GM23338 (cell line): ENCODE measurements at regions not wholly inside any gene's neighbourhood (a gene's known extent, or its start where the extent isn't known, plus 50 kb on each side); places are given as distances from the start of the nearest gene placed in this dataset.

Experiments used
- ATAC-seq: fragments of 200-7000 bp; cut with Tn5 transposase; 3 replicates; pipeline ENCODE4 v1.9.1; 2020
- DNase-seq: peaks from one replicate; pipeline ENCODE4 v3.0.0-alpha.2; 2015; ENCODE audit warnings: low spot score
- H2AFZ ChIP-seq: fragments of 200-600 bp; sonication (generic); 2 replicates; pipeline ENCODE4 v1.8.0; 2016; ENCODE audit warnings: antibody characterized with exemption, mild to moderate bottlenecking, moderate library complexity
- H3F3A ChIP-seq: fragments of 200-600 bp; sonication (generic); replicated peaks from 2 replicates; pipeline ENCODE4 v1.8.0; 2017; ENCODE audit warnings: antibody characterized with exemption, mixed run types, low read depth
- H3K27ac ChIP-seq: fragments of 200-600 bp; sonication (generic); 2 replicates; pipeline ENCODE4 v1.6.1; 2016; ENCODE audit warnings: low read depth
- H3K27me3 ChIP-seq: fragments of 200-600 bp; sonication (generic); 2 replicates; pipeline ENCODE4 v1.8.0; 2016; ENCODE audit warnings: mild to moderate bottlenecking, mixed run types, moderate library complexity; ENCODE audit not compliant: insufficient read depth
- H3K36me3 ChIP-seq: fragments of 200-600 bp; sonication (generic); 2 replicates; pipeline ENCODE4 v1.8.0; 2016; ENCODE audit warnings: mild to moderate bottlenecking; ENCODE audit not compliant: insufficient read depth
- H3K4me1 ChIP-seq: fragments of 200-600 bp; sonication (generic); 2 replicates; pipeline ENCODE4 v1.8.0; 2016; ENCODE audit warnings: mild to moderate bottlenecking, moderate library complexity; ENCODE audit not compliant: insufficient read depth
- H3K4me2 ChIP-seq: fragments of 200-600 bp; sonication (generic); 2 replicates; pipeline ENCODE4 v1.7.1; 2017; ENCODE audit warnings: mixed run types
- H3K4me3 ChIP-seq: fragments of 200-600 bp; sonication (generic); 2 replicates; pipeline ENCODE4 v1.6.1; 2016; ENCODE audit warnings: mixed run types
- H3K79me2 ChIP-seq: fragments of 200-600 bp; sonication (generic); replicated peaks from 2 replicates; pipeline ENCODE4 v1.8.0; 2017; ENCODE audit warnings: mild to moderate bottlenecking; ENCODE audit not compliant: insufficient read depth
- H3K9me2 ChIP-seq: fragments of 200-600 bp; sonication (generic); 2 replicates; pipeline ENCODE4 v1.8.0; 2017; ENCODE audit not compliant: insufficient read depth
- H4K20me1 ChIP-seq: fragments of 200-600 bp; sonication (generic); replicated peaks from 2 replicates; pipeline ENCODE4 v1.8.0; 2017; ENCODE audit warnings: mild to moderate bottlenecking; ENCODE audit not compliant: insufficient read depth
- H3K27ac Mint-ChIP-seq: 2 replicates; pipeline ENCODE4 v1.8.0; 2020; ENCODE audit warnings: inconsistent platforms, mild to moderate bottlenecking, moderate library complexity, mixed read lengths
- H3K27me3 Mint-ChIP-seq: 3 replicates; pipeline ENCODE4 v1.8.0; 2022; ENCODE audit warnings: low read depth, mild to moderate bottlenecking, moderate library complexity, mixed read lengths, inconsistent platforms; ENCODE audit not compliant: insufficient read depth, poor library complexity
- H3K36me3 Mint-ChIP-seq: 3 replicates; pipeline ENCODE4 v1.8.0; 2021; ENCODE audit warnings: low read depth, mild to moderate bottlenecking, inconsistent platforms, moderate library complexity, mixed read lengths
- H3K4me1 Mint-ChIP-seq: 3 replicates; pipeline ENCODE4 v1.8.0; 2020; ENCODE audit warnings: mild to moderate bottlenecking, inconsistent platforms, mixed read lengths
- H3K4me3 Mint-ChIP-seq: 3 replicates; pipeline ENCODE4 v1.8.0; 2021; ENCODE audit warnings: moderate library complexity, mild to moderate bottlenecking, inconsistent platforms, mixed read lengths
- H3K9me3 Mint-ChIP-seq: 3 replicates; pipeline ENCODE4 v1.8.0; 2020; ENCODE audit warnings: moderate library complexity, mild to moderate bottlenecking, inconsistent platforms, mixed read lengths
- CREB1 ChIP-seq: fragments of 250-450 bp; sonication (Bioruptor Pico); IDR thresholded peaks from 2 replicates; pipeline ENCODE4 v1.5.0; 2020; ENCODE audit warnings: low read depth, mild to moderate bottlenecking, moderate library complexity
- EZH2phosphoT487 ChIP-seq: fragments of 200-600 bp; sonication (generic); IDR thresholded peaks from one replicate; pipeline ENCODE4 v1.8.1; 2018; ENCODE audit warnings: antibody characterized with exemption; ENCODE audit not compliant: unreplicated experiment
- NANOG ChIP-seq: IDR thresholded peaks from 2 replicates; pipeline ENCODE4 v1.6.1; 2016; ENCODE audit warnings: antibody characterized with exemption, borderline replicate concordance
- POLR2AphosphoS5 ChIP-seq: IDR thresholded peaks from 2 replicates; pipeline ENCODE4 v1.6.1; 2016; ENCODE audit warnings: antibody characterized with exemption, low read depth
- ZNF114 ChIP-seq: fragments of 250-450 bp; sonication (Bioruptor Pico); IDR thresholded peaks from 2 replicates; pipeline ENCODE4 v1.5.0; 2020; ENCODE audit warnings: mild to moderate bottlenecking, moderate library complexity
- ZNF331 ChIP-seq: fragments of 250-450 bp; sonication (Bioruptor Pico); IDR thresholded peaks from 2 replicates; pipeline ENCODE4 v1.5.0; 2020; ENCODE audit warnings: low read depth, mild to moderate bottlenecking, moderate library complexity
- TF ChIP-seq, protein P1 (sequence below): fragments of 250-450 bp; sonication (Bioruptor Pico); IDR thresholded peaks from 2 replicates; pipeline ENCODE4 v1.5.0; 2020; ENCODE audit warnings: mild to moderate bottlenecking, moderate library complexity
- TF ChIP-seq, protein P2 (sequence below): IDR thresholded peaks from 2 replicates; pipeline ENCODE4 v1.6.1; 2016; ENCODE audit warnings: antibody characterized with exemption
- TF ChIP-seq, protein P3 (sequence below), 2 experiments: fragments of 200-600 bp in 1 of 2; sonication (generic) in 1 of 2; conservative IDR thresholded peaks; 2 replicates each; pipeline versions ENCODE4 v1.5.1 to v1.6.1; 2016 to 2017; ENCODE audit warnings: antibody characterized with exemption in 2 of 2, low read depth in 2 of 2, mild to moderate bottlenecking in 2 of 2, moderate library complexity in 1 of 2

DNA sequence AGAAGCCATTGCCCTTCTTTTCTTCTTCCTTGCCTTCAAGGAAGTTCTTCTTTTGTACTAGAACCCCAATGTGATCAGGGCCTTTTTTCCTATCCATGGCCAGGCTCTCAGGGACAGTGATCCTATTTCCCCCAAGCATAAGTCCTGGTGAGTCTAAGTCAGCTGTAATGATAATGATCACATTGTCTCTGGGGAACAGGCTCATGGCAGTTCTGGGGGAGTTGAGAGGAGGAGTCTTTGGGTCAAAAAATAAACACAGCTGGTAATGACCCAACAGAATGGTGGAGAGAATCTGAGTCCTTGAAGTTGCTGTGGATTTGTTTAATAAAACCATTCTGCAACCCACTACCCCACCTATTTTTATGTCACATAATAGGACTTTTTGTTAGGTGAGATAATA is 96.6 kb downstream of the SOCS6 start:
- Mint-ChIP-seq H3K27ac (no peak overlapping the region), H3K4me1 (peaks cover 17% of the 10 kb centered on the region), H3K36me3 (no peaks in the 10 kb centered on the region), H3K27me3 (peaks cover 7% of the 10 kb centered on the region), H3K9me3 (no peaks in the 10 kb centered on the region; the same call in 2 of the 3 replicates), H3K4me3 (no peak overlapping the region)
- no peak for DNase-seq
- H3K27ac ChIP-seq, result no peak overlapping the region
- no peaks in the 10 kb centered on the region for H3K4me1 ChIP-seq
- H3K4me3 ChIP-seq, result no peak overlapping the region
- no peak overlapping the region for H3K4me2 ChIP-seq
- peak overlapping the region; percentile 80 for H2AFZ ChIP-seq
- no peaks in the 10 kb centered on the region for H3F3A ChIP-seq
- no peaks in the 10 kb centered on the region for H3K79me2 ChIP-seq
- no peaks in the 10 kb centered on the region for H3K27me3 ChIP-seq
- no peaks in the 10 kb centered on the region for H3K36me3 ChIP-seq
- ATAC-seq, result no peak
- no peaks in the 10 kb centered on the region for H4K20me1 ChIP-seq
- TF ChIP-seq NANOG, result no peak
- no peak for TF ChIP-seq ZNF331
- TF ChIP-seq EZH2phosphoT487, result no peak
- no peak for TF ChIP-seq POLR2AphosphoS5
- TF ChIP-seq, protein P1, sequence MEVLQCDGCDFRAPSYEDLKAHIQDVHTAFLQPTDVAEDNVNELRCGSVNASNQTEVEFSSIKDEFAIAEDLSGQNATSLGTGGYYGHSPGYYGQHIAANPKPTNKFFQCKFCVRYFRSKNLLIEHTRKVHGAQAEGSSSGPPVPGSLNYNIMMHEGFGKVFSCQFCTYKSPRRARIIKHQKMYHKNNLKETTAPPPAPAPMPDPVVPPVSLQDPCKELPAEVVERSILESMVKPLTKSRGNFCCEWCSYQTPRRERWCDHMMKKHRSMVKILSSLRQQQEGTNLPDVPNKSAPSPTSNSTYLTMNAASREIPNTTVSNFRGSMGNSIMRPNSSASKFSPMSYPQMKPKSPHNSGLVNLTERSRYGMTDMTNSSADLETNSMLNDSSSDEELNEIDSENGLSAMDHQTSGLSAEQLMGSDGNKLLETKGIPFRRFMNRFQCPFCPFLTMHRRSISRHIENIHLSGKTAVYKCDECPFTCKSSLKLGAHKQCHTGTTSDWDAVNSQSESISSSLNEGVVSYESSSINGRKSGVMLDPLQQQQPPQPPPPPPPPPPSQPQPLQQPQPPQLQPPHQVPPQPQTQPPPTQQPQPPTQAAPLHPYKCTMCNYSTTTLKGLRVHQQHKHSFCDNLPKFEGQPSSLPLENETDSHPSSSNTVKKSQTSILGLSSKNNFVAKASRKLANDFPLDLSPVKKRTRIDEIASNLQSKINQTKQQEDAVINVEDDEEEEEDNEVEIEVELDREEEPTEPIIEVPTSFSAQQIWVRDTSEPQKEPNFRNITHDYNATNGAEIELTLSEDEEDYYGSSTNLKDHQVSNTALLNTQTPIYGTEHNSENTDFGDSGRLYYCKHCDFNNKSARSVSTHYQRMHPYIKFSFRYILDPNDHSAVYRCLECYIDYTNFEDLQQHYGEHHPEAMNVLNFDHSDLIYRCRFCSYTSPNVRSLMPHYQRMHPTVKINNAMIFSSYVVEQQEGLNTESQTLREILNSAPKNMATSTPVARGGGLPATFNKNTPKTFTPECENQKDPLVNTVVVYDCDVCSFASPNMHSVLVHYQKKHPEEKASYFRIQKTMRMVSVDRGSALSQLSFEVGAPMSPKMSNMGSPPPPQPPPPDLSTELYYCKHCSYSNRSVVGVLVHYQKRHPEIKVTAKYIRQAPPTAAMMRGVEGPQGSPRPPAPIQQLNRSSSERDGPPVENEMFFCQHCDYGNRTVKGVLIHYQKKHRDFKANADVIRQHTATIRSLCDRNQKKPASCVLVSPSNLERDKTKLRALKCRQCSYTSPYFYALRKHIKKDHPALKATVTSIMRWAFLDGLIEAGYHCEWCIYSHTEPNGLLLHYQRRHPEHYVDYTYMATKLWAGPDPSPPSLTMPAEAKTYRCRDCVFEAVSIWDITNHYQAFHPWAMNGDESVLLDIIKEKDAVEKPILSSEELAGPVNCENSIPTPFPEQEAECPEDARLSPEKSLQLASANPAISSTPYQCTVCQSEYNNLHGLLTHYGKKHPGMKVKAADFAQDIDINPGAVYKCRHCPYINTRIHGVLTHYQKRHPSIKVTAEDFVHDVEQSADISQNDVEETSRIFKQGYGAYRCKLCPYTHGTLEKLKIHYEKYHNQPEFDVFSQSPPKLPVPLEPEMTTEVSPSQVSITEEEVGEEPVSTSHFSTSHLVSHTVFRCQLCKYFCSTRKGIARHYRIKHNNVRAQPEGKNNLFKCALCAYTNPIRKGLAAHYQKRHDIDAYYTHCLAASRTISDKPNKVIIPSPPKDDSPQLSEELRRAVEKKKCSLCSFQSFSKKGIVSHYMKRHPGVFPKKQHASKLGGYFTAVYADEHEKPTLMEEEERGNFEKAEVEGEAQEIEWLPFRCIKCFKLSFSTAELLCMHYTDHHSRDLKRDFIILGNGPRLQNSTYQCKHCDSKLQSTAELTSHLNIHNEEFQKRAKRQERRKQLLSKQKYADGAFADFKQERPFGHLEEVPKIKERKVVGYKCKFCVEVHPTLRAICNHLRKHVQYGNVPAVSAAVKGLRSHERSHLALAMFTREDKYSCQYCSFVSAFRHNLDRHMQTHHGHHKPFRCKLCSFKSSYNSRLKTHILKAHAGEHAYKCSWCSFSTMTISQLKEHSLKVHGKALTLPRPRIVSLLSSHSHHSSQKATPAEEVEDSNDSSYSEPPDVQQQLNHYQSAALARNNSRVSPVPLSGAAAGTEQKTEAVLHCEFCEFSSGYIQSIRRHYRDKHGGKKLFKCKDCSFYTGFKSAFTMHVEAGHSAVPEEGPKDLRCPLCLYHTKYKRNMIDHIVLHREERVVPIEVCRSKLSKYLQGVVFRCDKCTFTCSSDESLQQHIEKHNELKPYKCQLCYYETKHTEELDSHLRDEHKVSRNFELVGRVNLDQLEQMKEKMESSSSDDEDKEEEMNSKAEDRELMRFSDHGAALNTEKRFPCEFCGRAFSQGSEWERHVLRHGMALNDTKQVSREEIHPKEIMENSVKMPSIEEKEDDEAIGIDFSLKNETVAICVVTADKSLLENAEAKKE (CRISPR knock-in tag), result no peak
- TF ChIP-seq, protein P2, sequence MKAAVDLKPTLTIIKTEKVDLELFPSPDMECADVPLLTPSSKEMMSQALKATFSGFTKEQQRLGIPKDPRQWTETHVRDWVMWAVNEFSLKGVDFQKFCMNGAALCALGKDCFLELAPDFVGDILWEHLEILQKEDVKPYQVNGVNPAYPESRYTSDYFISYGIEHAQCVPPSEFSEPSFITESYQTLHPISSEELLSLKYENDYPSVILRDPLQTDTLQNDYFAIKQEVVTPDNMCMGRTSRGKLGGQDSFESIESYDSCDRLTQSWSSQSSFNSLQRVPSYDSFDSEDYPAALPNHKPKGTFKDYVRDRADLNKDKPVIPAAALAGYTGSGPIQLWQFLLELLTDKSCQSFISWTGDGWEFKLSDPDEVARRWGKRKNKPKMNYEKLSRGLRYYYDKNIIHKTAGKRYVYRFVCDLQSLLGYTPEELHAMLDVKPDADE, result no peak
- no peak for TF ChIP-seq CREB1 (CRISPR knock-in tag)
- no peak for TF ChIP-seq ZNF114 (CRISPR knock-in tag)
- TF ChIP-seq, protein P3, sequence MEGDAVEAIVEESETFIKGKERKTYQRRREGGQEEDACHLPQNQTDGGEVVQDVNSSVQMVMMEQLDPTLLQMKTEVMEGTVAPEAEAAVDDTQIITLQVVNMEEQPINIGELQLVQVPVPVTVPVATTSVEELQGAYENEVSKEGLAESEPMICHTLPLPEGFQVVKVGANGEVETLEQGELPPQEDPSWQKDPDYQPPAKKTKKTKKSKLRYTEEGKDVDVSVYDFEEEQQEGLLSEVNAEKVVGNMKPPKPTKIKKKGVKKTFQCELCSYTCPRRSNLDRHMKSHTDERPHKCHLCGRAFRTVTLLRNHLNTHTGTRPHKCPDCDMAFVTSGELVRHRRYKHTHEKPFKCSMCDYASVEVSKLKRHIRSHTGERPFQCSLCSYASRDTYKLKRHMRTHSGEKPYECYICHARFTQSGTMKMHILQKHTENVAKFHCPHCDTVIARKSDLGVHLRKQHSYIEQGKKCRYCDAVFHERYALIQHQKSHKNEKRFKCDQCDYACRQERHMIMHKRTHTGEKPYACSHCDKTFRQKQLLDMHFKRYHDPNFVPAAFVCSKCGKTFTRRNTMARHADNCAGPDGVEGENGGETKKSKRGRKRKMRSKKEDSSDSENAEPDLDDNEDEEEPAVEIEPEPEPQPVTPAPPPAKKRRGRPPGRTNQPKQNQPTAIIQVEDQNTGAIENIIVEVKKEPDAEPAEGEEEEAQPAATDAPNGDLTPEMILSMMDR (conservative IDR thresholded peaks at IDR 0.05; ENCODE audit: low read depth in 2 of 2), result no peak
- 0 out of 2 replicates have a peak, but pooled peaks cover 3% of the 10 kb centered on the region for H3K9me2 ChIP-seq
